ENCODE measurements at regions not wholly inside any gene's neighbourhood (a gene's known extent, or its start where the extent isn't known, plus 50 kb on each side); places are given as distances from the start of the nearest gene placed in this dataset.

- TF ChIP-seq, protein P1, sequence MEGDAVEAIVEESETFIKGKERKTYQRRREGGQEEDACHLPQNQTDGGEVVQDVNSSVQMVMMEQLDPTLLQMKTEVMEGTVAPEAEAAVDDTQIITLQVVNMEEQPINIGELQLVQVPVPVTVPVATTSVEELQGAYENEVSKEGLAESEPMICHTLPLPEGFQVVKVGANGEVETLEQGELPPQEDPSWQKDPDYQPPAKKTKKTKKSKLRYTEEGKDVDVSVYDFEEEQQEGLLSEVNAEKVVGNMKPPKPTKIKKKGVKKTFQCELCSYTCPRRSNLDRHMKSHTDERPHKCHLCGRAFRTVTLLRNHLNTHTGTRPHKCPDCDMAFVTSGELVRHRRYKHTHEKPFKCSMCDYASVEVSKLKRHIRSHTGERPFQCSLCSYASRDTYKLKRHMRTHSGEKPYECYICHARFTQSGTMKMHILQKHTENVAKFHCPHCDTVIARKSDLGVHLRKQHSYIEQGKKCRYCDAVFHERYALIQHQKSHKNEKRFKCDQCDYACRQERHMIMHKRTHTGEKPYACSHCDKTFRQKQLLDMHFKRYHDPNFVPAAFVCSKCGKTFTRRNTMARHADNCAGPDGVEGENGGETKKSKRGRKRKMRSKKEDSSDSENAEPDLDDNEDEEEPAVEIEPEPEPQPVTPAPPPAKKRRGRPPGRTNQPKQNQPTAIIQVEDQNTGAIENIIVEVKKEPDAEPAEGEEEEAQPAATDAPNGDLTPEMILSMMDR (conservative IDR thresholded peaks at IDR 0.05; ENCODE audit: low read depth, low read length) = no peak
- no peak for TF ChIP-seq EZH2 (IDR thresholded peaks at IDR 0.05; ENCODE audit: low read length, unreplicated experiment)
Observed at GRCh38 chr15:47402829-47403228, 314.5 kb upstream of the SEMA6D start.

Data from PC-3 (cell line).